Gastrocnemius medialis (tissue), 4 donors: ENCODE measurements at regions not wholly inside any gene's neighbourhood (a gene's known extent, or its start where the extent isn't known, plus 50 kb on each side); places are given as distances from the start of the nearest gene placed in this dataset.

Experiments
- CTCF ChIP-seq, 5 experiments: fragments of 450-650 bp in 3 of 5; fragments of 200-600 bp in 2 of 5; sonication (generic) in 2 of 5; IDR thresholded peaks in 4 of 5; conservative IDR thresholded peaks in 1 of 5; 1 replicate in 4 of 5; 2 replicates in 1 of 5; pipeline ENCODE4 v1.5.1; 2016 to 2019; ENCODE audit warnings: antibody characterized with exemption in 5 of 5, mild to moderate bottlenecking in 3 of 5, moderate library complexity in 3 of 5
- POLR2A ChIP-seq, 2 donors: fragments of 450-650 bp; IDR thresholded peaks; one replicate each; pipeline ENCODE4 v1.6.1; 2017; ENCODE audit warnings: antibody characterized with exemption in 2 of 2, mild to moderate bottlenecking in 2 of 2, moderate library complexity in 2 of 2

GRCh38 chr2:133856678-133857077 lies 288.4 kb upstream of the NCKAP5 start:
- TF ChIP-seq CTCF (IDR thresholded peaks at IDR 0.05 in 4 of 5, conservative IDR thresholded peaks at IDR 0.05 in 1 of 5) = no peak
- no peak for TF ChIP-seq POLR2A (IDR thresholded peaks at IDR 0.05)
